IMR-90 (cell line): ENCODE measurements at regions not wholly inside any gene's neighbourhood (a gene's known extent, or its start where the extent isn't known, plus 50 kb on each side); places are given as distances from the start of the nearest gene placed in this dataset.

Source experiments
- CEBPB ChIP-seq: IDR thresholded peaks from 2 replicates; pipeline ENCODE4 v1.6.1; 2012; ENCODE audit warnings: low read depth, low read length, improper control_type of control experiment
- CTCF ChIP-seq: conservative IDR thresholded peaks from 2 replicates; pipeline ENCODE4 v1.5.1; 2012; ENCODE audit warnings: mild to moderate bottlenecking, low read depth, low read length, improper control_type of control experiment
- MAFK ChIP-seq: IDR thresholded peaks from 2 replicates; pipeline ENCODE4 v1.6.1; 2012; ENCODE audit warnings: low read depth, low read length, improper control_type of control experiment
- MXI1 ChIP-seq: IDR thresholded peaks from 2 replicates; pipeline ENCODE4 v1.6.1; 2012; ENCODE audit warnings: low read depth, mild to moderate bottlenecking, low read length, moderate library complexity, borderline replicate concordance
- RAD21 ChIP-seq: IDR thresholded peaks from 2 replicates; pipeline ENCODE4 v1.6.1; 2012; ENCODE audit warnings: low read length, improper control_type of control experiment
- RCOR1 ChIP-seq: IDR thresholded peaks from 2 replicates; pipeline ENCODE4 v1.6.1; 2012; ENCODE audit warnings: mild to moderate bottlenecking, low read length, improper control_type of control experiment; ENCODE audit not compliant: insufficient replicate concordance
- TF ChIP-seq, protein P1 (sequence below): fragments of 150-350 bp; IDR thresholded peaks from 2 replicates; pipeline ENCODE4 v1.6.1; 2016; ENCODE audit warnings: low read depth, mild to moderate bottlenecking, low read length, moderate library complexity, borderline replicate concordance

DNA sequence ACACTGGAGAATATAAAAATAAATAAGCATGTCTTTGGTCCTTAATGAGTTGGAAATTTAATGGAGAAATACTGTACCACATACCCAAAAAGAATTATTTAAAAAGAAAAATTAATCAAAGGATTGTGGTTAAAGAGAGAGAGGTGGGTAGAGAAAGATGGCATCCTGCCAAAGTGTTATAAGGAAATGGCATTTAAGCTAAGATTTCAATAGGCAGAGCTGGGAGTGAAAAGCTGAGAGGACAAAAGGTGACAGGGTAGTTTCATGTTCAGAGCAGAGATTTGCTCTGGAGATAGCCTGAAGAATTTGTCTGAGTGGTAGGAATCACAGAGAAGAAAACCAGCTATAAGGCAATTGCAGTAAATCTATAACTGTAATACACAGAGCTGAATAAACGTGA, 181.0 kb downstream of the SI start:
- no peak for TF ChIP-seq CTCF
- TF ChIP-seq MAFK, result no peak
- TF ChIP-seq, protein P1, sequence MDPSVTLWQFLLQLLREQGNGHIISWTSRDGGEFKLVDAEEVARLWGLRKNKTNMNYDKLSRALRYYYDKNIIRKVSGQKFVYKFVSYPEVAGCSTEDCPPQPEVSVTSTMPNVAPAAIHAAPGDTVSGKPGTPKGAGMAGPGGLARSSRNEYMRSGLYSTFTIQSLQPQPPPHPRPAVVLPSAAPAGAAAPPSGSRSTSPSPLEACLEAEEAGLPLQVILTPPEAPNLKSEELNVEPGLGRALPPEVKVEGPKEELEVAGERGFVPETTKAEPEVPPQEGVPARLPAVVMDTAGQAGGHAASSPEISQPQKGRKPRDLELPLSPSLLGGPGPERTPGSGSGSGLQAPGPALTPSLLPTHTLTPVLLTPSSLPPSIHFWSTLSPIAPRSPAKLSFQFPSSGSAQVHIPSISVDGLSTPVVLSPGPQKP, result no peak
- no peak for TF ChIP-seq MXI1
- TF ChIP-seq CEBPB, result no peak
- no peak for TF ChIP-seq RAD21
- no peak for TF ChIP-seq RCOR1
